H1 (cell line): ENCODE measurements at regions not wholly inside any gene's neighbourhood (a gene's known extent, or its start where the extent isn't known, plus 50 kb on each side); places are given as distances from the start of the nearest gene placed in this dataset.

Source experiments
- BACH1 ChIP-seq: IDR thresholded peaks from 2 replicates; pipeline ENCODE4 v1.6.1; 2012; ENCODE audit warnings: low read length, improper control_type of control experiment
- EGR1 ChIP-seq: IDR thresholded peaks from 2 replicates; pipeline ENCODE4 v1.6.1; 2011; ENCODE audit warnings: low read depth, low read length, borderline replicate concordance
- EZH2 ChIP-seq: fragments of 200-600 bp; sonication (generic); IDR thresholded peaks from 2 replicates; pipeline ENCODE4 v1.7.1; 2012; ENCODE audit warnings: low read depth, mild to moderate bottlenecking, moderate library complexity, low read length, inconsistent platforms; ENCODE audit not compliant: severe bottlenecking
- GTF2F1 ChIP-seq: IDR thresholded peaks from 2 replicates; pipeline ENCODE4 v1.6.1; 2012; ENCODE audit warnings: low read depth, low read length, improper control_type of control experiment, borderline replicate concordance
- KDM5A ChIP-seq: fragments of 200-600 bp; IDR thresholded peaks from 2 replicates; pipeline ENCODE4 v1.7.1; 2012; ENCODE audit warnings: mild to moderate bottlenecking, low read length, inconsistent platforms, mixed read lengths
- POLR2AphosphoS5 ChIP-seq: IDR thresholded peaks from 2 replicates; pipeline ENCODE4 v1.6.1; 2011; ENCODE audit warnings: low read depth, low read length
- RBBP5 ChIP-seq: IDR thresholded peaks from 2 replicates; pipeline ENCODE4 v1.7.1; 2012; ENCODE audit warnings: low read depth, mild to moderate bottlenecking, inconsistent platforms, low read length, moderate library complexity, borderline replicate concordance
- SIN3A ChIP-seq, 2 experiments: IDR thresholded peaks in 1 of 2; conservative IDR thresholded peaks in 1 of 2; 2 replicates each; pipeline ENCODE4 v1.6.1; 2011 to 2012; ENCODE audit warnings: low read length in 2 of 2, improper control_type of control experiment in 1 of 2, low read depth in 1 of 2, mild to moderate bottlenecking in 1 of 2
- SIX5 ChIP-seq: IDR thresholded peaks from 2 replicates; pipeline ENCODE4 v1.6.1; 2011; ENCODE audit warnings: mild to moderate bottlenecking, low read depth, low read length
- SP2 ChIP-seq: IDR thresholded peaks from 2 replicates; pipeline ENCODE4 v1.6.1; 2012; ENCODE audit warnings: mild to moderate bottlenecking, low read length, inconsistent platforms
- SUZ12 ChIP-seq: fragments of 200-600 bp; sonication (generic); IDR thresholded peaks from 2 replicates; pipeline ENCODE4 v1.6.1; 2012; ENCODE audit warnings: mild to moderate bottlenecking, inconsistent platforms, low read length, moderate library complexity, mixed read lengths
- TEAD4 ChIP-seq: IDR thresholded peaks from 2 replicates; pipeline ENCODE4 v1.6.1; 2012; ENCODE audit warnings: low read depth, low read length, inconsistent platforms, mixed read lengths
- TF ChIP-seq, protein P1 (sequence below): fragments of 300-600 bp; sonication (generic); IDR thresholded peaks from 2 replicates; pipeline ENCODE4 v1.7.1; 2012; ENCODE audit warnings: low read length, moderate library complexity, mild to moderate bottlenecking, inconsistent platforms; ENCODE audit not compliant: insufficient replicate concordance

DNA sequence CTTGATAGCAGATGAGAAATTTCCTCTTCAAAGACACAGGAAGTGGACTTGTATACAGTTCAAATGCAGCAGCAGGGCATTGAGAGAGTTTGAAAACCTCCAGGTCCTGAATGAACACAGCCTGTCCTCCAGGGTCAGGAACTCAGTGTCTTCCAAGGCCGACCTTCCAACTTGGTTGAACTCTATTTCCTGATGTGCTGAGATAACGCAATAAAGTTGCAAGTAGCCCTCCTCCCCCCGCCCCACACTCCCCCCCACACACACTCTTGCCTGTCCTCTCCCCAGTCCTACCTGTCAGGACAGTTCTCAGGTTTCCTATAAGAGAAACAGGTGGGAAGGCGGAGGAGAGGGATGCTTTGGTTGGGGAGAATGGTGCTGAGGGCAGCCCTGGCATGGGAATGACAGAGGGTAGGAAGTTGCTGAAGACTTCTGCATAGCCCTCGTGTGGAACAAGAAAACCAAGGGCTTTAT lies 90.0 kb downstream of the CCDC71L start (continued):
- TF ChIP-seq, protein P1, sequence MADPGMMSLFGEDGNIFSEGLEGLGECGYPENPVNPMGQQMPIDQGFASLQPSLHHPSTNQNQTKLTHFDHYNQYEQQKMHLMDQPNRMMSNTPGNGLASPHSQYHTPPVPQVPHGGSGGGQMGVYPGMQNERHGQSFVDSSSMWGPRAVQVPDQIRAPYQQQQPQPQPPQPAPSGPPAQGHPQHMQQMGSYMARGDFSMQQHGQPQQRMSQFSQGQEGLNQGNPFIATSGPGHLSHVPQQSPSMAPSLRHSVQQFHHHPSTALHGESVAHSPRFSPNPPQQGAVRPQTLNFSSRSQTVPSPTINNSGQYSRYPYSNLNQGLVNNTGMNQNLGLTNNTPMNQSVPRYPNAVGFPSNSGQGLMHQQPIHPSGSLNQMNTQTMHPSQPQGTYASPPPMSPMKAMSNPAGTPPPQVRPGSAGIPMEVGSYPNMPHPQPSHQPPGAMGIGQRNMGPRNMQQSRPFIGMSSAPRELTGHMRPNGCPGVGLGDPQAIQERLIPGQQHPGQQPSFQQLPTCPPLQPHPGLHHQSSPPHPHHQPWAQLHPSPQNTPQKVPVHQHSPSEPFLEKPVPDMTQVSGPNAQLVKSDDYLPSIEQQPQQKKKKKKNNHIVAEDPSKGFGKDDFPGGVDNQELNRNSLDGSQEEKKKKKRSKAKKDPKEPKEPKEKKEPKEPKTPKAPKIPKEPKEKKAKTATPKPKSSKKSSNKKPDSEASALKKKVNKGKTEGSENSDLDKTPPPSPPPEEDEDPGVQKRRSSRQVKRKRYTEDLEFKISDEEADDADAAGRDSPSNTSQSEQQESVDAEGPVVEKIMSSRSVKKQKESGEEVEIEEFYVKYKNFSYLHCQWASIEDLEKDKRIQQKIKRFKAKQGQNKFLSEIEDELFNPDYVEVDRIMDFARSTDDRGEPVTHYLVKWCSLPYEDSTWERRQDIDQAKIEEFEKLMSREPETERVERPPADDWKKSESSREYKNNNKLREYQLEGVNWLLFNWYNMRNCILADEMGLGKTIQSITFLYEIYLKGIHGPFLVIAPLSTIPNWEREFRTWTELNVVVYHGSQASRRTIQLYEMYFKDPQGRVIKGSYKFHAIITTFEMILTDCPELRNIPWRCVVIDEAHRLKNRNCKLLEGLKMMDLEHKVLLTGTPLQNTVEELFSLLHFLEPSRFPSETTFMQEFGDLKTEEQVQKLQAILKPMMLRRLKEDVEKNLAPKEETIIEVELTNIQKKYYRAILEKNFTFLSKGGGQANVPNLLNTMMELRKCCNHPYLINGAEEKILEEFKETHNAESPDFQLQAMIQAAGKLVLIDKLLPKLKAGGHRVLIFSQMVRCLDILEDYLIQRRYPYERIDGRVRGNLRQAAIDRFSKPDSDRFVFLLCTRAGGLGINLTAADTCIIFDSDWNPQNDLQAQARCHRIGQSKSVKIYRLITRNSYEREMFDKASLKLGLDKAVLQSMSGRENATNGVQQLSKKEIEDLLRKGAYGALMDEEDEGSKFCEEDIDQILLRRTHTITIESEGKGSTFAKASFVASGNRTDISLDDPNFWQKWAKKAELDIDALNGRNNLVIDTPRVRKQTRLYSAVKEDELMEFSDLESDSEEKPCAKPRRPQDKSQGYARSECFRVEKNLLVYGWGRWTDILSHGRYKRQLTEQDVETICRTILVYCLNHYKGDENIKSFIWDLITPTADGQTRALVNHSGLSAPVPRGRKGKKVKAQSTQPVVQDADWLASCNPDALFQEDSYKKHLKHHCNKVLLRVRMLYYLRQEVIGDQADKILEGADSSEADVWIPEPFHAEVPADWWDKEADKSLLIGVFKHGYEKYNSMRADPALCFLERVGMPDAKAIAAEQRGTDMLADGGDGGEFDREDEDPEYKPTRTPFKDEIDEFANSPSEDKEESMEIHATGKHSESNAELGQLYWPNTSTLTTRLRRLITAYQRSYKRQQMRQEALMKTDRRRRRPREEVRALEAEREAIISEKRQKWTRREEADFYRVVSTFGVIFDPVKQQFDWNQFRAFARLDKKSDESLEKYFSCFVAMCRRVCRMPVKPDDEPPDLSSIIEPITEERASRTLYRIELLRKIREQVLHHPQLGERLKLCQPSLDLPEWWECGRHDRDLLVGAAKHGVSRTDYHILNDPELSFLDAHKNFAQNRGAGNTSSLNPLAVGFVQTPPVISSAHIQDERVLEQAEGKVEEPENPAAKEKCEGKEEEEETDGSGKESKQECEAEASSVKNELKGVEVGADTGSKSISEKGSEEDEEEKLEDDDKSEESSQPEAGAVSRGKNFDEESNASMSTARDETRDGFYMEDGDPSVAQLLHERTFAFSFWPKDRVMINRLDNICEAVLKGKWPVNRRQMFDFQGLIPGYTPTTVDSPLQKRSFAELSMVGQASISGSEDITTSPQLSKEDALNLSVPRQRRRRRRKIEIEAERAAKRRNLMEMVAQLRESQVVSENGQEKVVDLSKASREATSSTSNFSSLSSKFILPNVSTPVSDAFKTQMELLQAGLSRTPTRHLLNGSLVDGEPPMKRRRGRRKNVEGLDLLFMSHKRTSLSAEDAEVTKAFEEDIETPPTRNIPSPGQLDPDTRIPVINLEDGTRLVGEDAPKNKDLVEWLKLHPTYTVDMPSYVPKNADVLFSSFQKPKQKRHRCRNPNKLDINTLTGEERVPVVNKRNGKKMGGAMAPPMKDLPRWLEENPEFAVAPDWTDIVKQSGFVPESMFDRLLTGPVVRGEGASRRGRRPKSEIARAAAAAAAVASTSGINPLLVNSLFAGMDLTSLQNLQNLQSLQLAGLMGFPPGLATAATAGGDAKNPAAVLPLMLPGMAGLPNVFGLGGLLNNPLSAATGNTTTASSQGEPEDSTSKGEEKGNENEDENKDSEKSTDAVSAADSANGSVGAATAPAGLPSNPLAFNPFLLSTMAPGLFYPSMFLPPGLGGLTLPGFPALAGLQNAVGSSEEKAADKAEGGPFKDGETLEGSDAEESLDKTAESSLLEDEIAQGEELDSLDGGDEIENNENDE = no peak
- TF ChIP-seq GTF2F1 = no peak
- TF ChIP-seq RBBP5 = no peak
- no peak for TF ChIP-seq KDM5A
- TF ChIP-seq TEAD4 = no peak
- no peak for TF ChIP-seq SUZ12
- TF ChIP-seq SIX5 = no peak
- no peak for TF ChIP-seq BACH1
- TF ChIP-seq EZH2 = no peak
- TF ChIP-seq POLR2AphosphoS5 = no peak
- no peak for TF ChIP-seq SIN3A (conservative IDR thresholded peaks at IDR 0.05 in 1 of 2, IDR thresholded peaks at IDR 0.05 in 1 of 2; ENCODE audit: low read depth in 1 of 2, low read length in 2 of 2)
- no peak for TF ChIP-seq SP2
- TF ChIP-seq EGR1 = no peak
